ENCODE measurements at regions not wholly inside any gene's neighbourhood (a gene's known extent, or its start where the extent isn't known, plus 50 kb on each side); places are given as distances from the start of the nearest gene placed in this dataset.

DNA sequence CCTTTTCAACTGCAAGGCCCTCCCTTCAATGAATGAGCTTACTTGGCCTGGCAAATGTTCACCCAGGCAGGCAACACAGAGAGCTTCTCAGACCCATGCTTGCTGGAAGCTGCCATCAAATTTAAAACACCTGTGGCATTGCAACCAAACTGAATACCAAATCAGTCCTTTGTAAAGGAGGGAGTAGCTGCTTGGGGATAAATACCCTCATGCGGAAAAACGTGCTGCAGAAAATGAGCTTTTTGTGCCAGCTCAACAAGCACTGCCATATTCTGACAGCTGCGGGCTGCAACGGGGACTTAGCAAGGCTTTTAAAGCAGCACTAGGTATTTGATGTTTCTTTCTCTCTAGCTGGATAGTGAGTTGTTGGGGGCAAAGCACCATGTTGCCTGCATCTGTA, 119.7 kb downstream of the PLPPR4 start:
- H3K4me1 ChIP-seq (replicated peaks in 1 of 2) = no peaks in the 10 kb centered on the region

DNA sequence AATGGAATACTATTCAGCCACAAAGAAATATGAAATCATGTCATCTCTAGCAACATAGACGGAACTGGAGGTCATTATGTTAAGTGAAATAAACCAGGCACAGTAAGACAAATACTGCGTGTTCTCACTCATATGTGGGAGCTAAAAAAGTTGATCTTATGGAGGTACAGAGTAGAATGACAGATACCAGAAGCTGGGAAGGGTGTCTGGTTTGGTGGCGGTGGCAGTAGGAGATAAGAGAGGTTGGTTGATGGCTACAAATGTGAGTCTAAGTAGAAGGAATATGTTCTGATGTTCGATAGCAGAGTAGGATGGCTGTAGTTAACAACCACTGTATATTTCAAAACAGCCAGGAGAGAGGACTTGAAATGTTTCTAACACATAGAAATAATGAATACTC, 121.6 kb downstream of the PLPPR4 start:
- no peak overlapping the region for H3K27ac ChIP-seq
- H3K4me1 ChIP-seq (replicated peaks in 1 of 2) = no peaks in the 10 kb centered on the region
- H3K4me3 ChIP-seq = no peak overlapping the region
- TF ChIP-seq, protein P1, sequence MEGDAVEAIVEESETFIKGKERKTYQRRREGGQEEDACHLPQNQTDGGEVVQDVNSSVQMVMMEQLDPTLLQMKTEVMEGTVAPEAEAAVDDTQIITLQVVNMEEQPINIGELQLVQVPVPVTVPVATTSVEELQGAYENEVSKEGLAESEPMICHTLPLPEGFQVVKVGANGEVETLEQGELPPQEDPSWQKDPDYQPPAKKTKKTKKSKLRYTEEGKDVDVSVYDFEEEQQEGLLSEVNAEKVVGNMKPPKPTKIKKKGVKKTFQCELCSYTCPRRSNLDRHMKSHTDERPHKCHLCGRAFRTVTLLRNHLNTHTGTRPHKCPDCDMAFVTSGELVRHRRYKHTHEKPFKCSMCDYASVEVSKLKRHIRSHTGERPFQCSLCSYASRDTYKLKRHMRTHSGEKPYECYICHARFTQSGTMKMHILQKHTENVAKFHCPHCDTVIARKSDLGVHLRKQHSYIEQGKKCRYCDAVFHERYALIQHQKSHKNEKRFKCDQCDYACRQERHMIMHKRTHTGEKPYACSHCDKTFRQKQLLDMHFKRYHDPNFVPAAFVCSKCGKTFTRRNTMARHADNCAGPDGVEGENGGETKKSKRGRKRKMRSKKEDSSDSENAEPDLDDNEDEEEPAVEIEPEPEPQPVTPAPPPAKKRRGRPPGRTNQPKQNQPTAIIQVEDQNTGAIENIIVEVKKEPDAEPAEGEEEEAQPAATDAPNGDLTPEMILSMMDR (IDR thresholded peaks at IDR 0.05) = no peak
- TF ChIP-seq POLR2A (IDR thresholded peaks at IDR 0.05) = no peak
- H3K27me3 ChIP-seq = no peaks in the 10 kb centered on the region
- no peaks in the 10 kb centered on the region for H3K36me3 ChIP-seq (replicated peaks in 1 of 2)
- H3K9me3 ChIP-seq (replicated peaks in 1 of 3) = no peaks in the 10 kb centered on the region
- WGBS, 4 donors = 72 to 81% (median 76%) methylated on average over 4 of the region's 4 CpGs
- DNase-seq = no peak
- intact Hi-C loops (cut with DNase I) = no loop called here

More for the DNA sequence above, 119.7 kb downstream of the PLPPR4 start:
- TF ChIP-seq, protein P1 (IDR thresholded peaks at IDR 0.05) = no peak
- no peak for TF ChIP-seq POLR2A (IDR thresholded peaks at IDR 0.05)
- no peaks in the 10 kb centered on the region for H3K27me3 ChIP-seq
- 70 to 84% (median 74%) methylated on average over 4 of the region's 4 CpGs for WGBS, 4 donors
- no peak for DNase-seq
- no peak overlapping the region for H3K4me3 ChIP-seq
- H3K27ac ChIP-seq = no peak overlapping the region
- intact Hi-C loops (cut with DNase I) = no loop called here
- H3K36me3 ChIP-seq (replicated peaks in 1 of 2) = no peaks in the 10 kb centered on the region
- no peaks in the 10 kb centered on the region for H3K9me3 ChIP-seq (replicated peaks in 1 of 3)

DNA sequence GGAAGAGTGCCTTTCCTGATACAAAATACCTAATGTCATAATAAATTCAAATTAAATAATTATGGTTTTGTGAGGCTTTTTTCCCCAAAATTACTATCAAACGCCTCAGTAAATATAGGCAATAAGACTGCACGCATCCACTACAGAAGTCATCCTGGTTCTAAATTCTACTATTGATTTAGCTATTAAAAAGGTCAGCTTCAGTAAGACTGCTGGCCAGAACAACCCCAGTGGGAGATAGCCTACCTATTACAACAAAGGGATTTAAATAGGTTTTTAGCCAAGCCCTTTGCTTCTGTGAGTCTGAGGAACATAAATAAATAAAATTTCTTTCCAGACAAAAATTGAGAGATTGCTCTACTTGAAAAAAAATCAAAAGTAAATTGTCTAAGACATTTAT, 132.1 kb downstream of the PLPPR4 start:
- Histone ChIP-seq H3K4me1 (replicated peaks in 1 of 2) (no peaks in the 10 kb centered on the region), H3K27me3 (no peaks in the 10 kb centered on the region), H3K27ac (no peak overlapping the region), H3K36me3 (replicated peaks in 1 of 2) (no peaks in the 10 kb centered on the region), H3K9me3 (replicated peaks in 1 of 3) (no peaks in the 10 kb centered on the region), H3K4me3 (no peak overlapping the region)
- no peak for TF ChIP-seq POLR2A (IDR thresholded peaks at IDR 0.05)
- TF ChIP-seq, protein P1 (IDR thresholded peaks at IDR 0.05) = no peak
- DNase-seq = no peak
- intact Hi-C loops (cut with DNase I) = no loop called here
- WGBS, 4 donors = 73 to 86% (median 81%) methylated on average over 2 of the region's 2 CpGs

- DNase-seq = no peak
- intact Hi-C loops (cut with DNase I) = no loop called here
- Histone ChIP-seq H3K9me3 (replicated peaks in 1 of 3) (no peaks in the 10 kb centered on the region), H3K27ac (no peak overlapping the region), H3K4me3 (no peak overlapping the region), H3K36me3 (replicated peaks in 1 of 2) (no peaks in the 10 kb centered on the region), H3K4me1 (replicated peaks in 1 of 2) (no peaks in the 10 kb centered on the region), H3K27me3 (no peaks in the 10 kb centered on the region)
- 39 to 61% (median 50%) methylated on average over 2 of the region's 2 CpGs for WGBS, 4 donors
- TF ChIP-seq, protein P1 (IDR thresholded peaks at IDR 0.05) = no peak
- TF ChIP-seq POLR2A (IDR thresholded peaks at IDR 0.05) = no peak
Observed at GRCh38 chr1:99397029-99397428, 132.7 kb downstream of the PLPPR4 start.

Data from adrenal gland (tissue), 9 donors.